Nephron (organoid): ENCODE measurements at regions not wholly inside any gene's neighbourhood (a gene's known extent, or its start where the extent isn't known, plus 50 kb on each side); places are given as distances from the start of the nearest gene placed in this dataset.

ENCODE experiments used
- H3K27ac Mint-ChIP-seq, 3 experiments: 2 replicates each; pipeline ENCODE4 v1.8.0; 2020; ENCODE audit warnings: mixed read lengths in 3 of 3, mild to moderate bottlenecking in 2 of 3, moderate library complexity in 1 of 3
- H3K27me3 Mint-ChIP-seq: 2 replicates; pipeline ENCODE4 v1.8.0; 2021; ENCODE audit warnings: low read depth, mild to moderate bottlenecking, moderate library complexity, mixed read lengths
- H3K36me3 Mint-ChIP-seq: 2 replicates; pipeline ENCODE4 v1.8.0; 2020; ENCODE audit warnings: low read depth, mixed read lengths
- H3K4me1 Mint-ChIP-seq: 2 replicates; pipeline ENCODE4 v1.8.0; 2020; ENCODE audit warnings: mixed read lengths
- H3K4me3 Mint-ChIP-seq, 3 experiments: 2 replicates each; pipeline ENCODE4 v1.8.0; 2020; ENCODE audit warnings: mild to moderate bottlenecking in 3 of 3, mixed read lengths in 3 of 3, moderate library complexity in 2 of 3
- H3K9me3 Mint-ChIP-seq: 2 replicates; pipeline ENCODE4 v1.8.0; 2020; ENCODE audit warnings: mixed read lengths
- TF ChIP-seq, protein P1 (sequence below), 3 experiments: fragments of 200-600 bp; sonication (generic); IDR thresholded peaks; one replicate each; pipeline ENCODE4 v1.5.0; 2021; ENCODE audit warnings: antibody characterized with exemption in 3 of 3; ENCODE audit not compliant: unreplicated experiment in 3 of 3

DNA sequence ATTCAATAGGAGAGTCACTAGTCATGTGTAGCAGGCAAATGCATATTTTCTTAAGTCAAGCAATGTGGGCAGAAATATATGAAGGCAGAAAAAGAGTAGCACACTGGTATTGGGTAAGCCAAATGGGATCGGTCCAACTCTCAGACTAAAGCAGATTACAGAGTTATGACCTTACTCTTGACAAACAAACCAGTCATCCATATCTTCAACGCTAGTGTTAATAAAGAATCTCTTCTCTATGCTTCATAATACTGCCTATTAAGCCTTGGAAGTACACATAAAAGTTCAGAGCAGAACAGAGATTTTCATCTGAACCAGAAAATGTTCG is 320.2 kb upstream of the JARID2 start:
- Mint-ChIP-seq H3K4me1 (peaks cover 55% of the 10 kb centered on the region), H3K27ac (peak overlapping the region; percentile 22 to 89 (median 50)), H3K9me3 (no peaks in the 10 kb centered on the region), H3K36me3 (no peaks in the 10 kb centered on the region), H3K4me3 (peak overlapping the region in 1 of 3 experiments; percentile 2), H3K27me3 (peaks cover 11% of the 10 kb centered on the region)
- TF ChIP-seq, protein P1, sequence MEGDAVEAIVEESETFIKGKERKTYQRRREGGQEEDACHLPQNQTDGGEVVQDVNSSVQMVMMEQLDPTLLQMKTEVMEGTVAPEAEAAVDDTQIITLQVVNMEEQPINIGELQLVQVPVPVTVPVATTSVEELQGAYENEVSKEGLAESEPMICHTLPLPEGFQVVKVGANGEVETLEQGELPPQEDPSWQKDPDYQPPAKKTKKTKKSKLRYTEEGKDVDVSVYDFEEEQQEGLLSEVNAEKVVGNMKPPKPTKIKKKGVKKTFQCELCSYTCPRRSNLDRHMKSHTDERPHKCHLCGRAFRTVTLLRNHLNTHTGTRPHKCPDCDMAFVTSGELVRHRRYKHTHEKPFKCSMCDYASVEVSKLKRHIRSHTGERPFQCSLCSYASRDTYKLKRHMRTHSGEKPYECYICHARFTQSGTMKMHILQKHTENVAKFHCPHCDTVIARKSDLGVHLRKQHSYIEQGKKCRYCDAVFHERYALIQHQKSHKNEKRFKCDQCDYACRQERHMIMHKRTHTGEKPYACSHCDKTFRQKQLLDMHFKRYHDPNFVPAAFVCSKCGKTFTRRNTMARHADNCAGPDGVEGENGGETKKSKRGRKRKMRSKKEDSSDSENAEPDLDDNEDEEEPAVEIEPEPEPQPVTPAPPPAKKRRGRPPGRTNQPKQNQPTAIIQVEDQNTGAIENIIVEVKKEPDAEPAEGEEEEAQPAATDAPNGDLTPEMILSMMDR (IDR thresholded peaks at IDR 0.05; ENCODE audit: unreplicated experiment in 3 of 3) = no peak

DNA sequence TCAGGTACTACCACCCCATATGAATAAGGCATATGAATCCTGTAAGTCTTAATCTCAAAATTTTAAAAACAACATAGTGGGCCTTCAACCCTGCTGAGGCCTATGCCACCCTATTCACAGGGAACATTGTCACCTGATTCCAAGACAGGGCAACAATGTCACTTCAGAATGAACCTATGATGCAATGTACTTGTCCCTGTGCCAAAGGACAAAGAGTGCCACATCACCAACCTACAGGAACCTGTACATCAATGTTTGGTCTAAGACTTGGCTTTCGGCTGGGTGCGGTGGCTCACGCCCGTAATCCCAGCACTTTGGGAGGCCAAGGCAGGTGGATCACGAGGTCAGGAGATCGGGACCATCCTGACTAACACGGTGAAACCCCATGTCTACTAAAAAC is 318.5 kb upstream of the JARID2 start:
- Mint-ChIP-seq H3K9me3 (no peaks in the 10 kb centered on the region), H3K27ac (no peak overlapping the region), H3K4me1 (peaks cover 42% of the 10 kb centered on the region), H3K4me3 (no peak overlapping the region), H3K36me3 (no peaks in the 10 kb centered on the region), H3K27me3 (peaks cover 15% of the 10 kb centered on the region)
- TF ChIP-seq, protein P1 (IDR thresholded peaks at IDR 0.05; ENCODE audit: unreplicated experiment in 3 of 3) = no peak

DNA sequence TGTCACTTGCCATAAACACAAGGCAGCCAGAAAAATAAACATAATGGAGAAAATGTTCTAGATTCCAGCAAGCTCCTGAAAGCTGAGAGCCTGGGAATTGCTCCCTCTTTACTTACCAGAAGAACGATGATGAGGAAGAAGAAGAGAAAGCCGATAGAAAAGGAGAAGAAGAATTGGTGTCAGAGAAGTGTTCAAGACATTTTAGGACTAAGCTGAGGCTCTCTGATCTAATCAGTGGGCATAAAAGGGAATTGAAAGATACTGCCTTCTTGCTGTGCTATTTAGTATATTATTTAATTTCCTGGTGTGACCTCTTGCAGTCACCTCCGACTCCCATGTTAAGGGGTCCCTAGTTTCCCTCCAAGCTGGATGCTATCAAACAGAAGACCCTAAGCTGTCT is 316.6 kb upstream of the JARID2 start:
- no peak overlapping the region for H3K4me3 Mint-ChIP-seq
- H3K36me3 Mint-ChIP-seq = no peaks in the 10 kb centered on the region
- H3K4me1 Mint-ChIP-seq = peaks cover 27% of the 10 kb centered on the region
- TF ChIP-seq, protein P1 (IDR thresholded peaks at IDR 0.05; ENCODE audit: unreplicated experiment in 3 of 3) = no peak
- H3K9me3 Mint-ChIP-seq = no peaks in the 10 kb centered on the region
- H3K27me3 Mint-ChIP-seq = peaks cover 18% of the 10 kb centered on the region
- no peak overlapping the region for H3K27ac Mint-ChIP-seq

DNA sequence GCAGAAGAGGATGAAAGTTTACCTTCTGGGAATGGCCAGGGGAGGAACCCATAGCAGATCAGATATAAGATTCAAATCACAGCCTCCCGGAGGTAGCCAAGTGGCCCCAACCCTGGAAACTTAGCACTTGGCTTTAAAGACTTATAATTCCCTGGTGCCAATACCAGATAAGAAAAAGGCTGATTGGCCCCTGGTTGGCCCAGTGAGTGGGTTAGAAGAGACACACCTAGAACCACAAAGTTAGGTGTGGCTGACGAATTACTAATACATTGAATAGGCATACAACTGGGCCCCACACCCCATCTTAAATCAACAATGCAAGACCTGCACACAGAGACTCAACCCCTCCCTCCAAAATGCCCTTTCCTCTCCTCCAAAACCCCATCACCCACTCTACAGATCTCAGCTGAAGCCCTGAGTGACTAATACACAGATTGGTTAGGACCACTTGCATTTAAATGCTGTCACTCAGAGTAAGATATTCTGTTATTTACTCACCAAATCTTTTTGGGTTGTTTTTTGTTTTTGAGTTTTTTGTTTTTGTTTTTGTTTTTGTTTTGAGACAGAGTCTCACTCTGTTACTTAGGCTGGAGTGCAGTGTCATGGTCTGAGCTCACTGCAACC is 315.4 kb upstream of the JARID2 start:
- no peak overlapping the region for H3K27ac Mint-ChIP-seq
- no peaks in the 10 kb centered on the region for H3K36me3 Mint-ChIP-seq
- peaks cover 15% of the 10 kb centered on the region for H3K4me1 Mint-ChIP-seq
- peaks cover 18% of the 10 kb centered on the region for H3K27me3 Mint-ChIP-seq
- no peaks in the 10 kb centered on the region for H3K9me3 Mint-ChIP-seq
- H3K4me3 Mint-ChIP-seq = no peak overlapping the region
- TF ChIP-seq, protein P1 (IDR thresholded peaks at IDR 0.05; ENCODE audit: unreplicated experiment in 3 of 3) = no peak

DNA sequence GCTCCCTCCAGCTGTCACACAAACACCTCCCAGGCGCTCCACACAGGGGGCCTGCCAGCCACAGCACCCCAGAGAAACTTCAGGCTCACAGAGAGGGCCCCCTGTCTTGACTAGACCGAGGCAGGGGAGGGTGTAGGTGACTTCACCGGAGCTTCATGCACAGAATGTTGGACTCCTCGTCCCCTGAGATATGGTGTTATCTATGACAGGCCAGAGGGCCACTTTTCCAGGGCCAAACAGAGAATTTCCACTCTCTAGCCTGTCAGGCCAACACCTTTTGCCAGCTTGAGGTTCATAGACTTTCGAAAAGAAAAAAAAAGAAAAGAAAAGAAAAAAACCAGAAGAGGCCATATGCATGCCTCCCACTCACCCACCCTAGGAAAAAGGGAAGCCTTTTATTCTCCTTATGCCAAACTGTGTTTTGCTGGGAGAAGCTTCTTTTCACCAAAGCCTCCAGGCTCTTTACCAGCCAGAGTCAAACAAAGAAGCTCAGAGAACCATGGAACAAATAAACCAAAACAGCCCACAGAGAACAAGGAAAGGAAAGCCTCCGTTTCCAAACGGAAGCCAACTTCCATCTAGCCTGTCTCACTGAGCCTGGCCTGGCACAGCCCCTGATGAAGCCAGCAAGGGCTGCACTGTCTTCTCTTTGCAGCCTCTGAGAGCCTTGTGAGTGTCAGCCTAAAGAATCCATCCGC is 313.2 kb upstream of the JARID2 start:
- H3K27me3 Mint-ChIP-seq = peaks cover 18% of the 10 kb centered on the region
- H3K27ac Mint-ChIP-seq = peak overlapping the region in 2 of 3 experiments; percentile 35 to 60
- H3K4me1 Mint-ChIP-seq = peaks cover 6% of the 10 kb centered on the region
- no peak overlapping the region for H3K4me3 Mint-ChIP-seq
- no peaks in the 10 kb centered on the region for H3K9me3 Mint-ChIP-seq
- TF ChIP-seq, protein P1 (IDR thresholded peaks at IDR 0.05; ENCODE audit: unreplicated experiment in 3 of 3) = no peak
- H3K36me3 Mint-ChIP-seq = no peaks in the 10 kb centered on the region

DNA sequence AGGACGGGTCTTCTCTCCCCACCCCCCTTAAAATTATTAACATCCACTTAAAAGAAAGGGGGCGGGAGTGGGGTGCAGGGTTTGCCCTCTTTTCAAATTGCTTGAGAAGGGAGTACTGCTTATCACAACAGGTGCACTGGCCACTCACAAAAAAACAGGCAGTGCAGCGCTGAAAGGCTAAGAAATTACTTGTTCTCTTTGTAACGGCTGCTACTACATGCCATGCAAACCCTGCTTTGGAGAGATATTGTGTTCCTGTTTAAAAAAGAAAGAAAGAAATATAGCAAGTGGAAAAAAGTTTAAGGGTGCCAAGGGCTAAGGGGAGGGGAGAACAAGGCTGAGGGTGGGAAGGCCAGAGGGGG is 312.7 kb upstream of the JARID2 start:
- Mint-ChIP-seq H3K9me3 (no peaks in the 10 kb centered on the region), H3K4me1 (peaks cover 6% of the 10 kb centered on the region)

More for the DNA sequence above, 312.7 kb upstream of the JARID2 start:
- H3K4me3 Mint-ChIP-seq = no peak overlapping the region
- H3K27ac Mint-ChIP-seq = peak overlapping the region in 1 of 3 experiments; percentile 16
- peaks cover 18% of the 10 kb centered on the region for H3K27me3 Mint-ChIP-seq
- H3K36me3 Mint-ChIP-seq = no peaks in the 10 kb centered on the region
- TF ChIP-seq, protein P1 (IDR thresholded peaks at IDR 0.05; ENCODE audit: unreplicated experiment in 3 of 3) = no peak
